ENCODE measurements at regions not wholly inside any gene's neighbourhood (a gene's known extent, or its start where the extent isn't known, plus 50 kb on each side); places are given as distances from the start of the nearest gene placed in this dataset.

DNA sequence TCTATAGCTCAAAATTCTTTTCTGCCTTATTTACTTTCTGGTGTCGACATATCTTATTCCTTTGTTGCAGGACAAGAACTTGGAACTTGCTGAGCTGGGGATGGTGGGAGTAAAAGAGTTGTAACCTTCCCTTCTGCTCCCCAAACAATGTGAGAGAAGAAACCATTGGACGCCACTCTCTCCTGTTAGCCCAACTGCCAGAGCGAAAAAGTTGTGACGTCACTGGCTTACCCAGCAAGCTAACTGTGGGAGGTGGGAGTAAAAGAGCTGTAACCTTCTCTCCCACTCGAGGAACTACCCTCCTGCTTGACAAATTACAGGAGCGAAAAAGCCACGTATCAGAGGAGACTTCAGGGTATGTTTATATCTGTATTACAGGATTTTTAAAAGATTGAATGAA lies 90.0 kb upstream of the PCDH10 start:
- H3K4me3 ChIP-seq (ENCODE audit: low read depth, low read length) = no peak overlapping the region
- no peak overlapping the region for H3K27ac ChIP-seq (ENCODE audit: low read depth, low read length)
- POLR2A ChIA-PET = no interaction called here
- CTCF ChIA-PET = no interaction called here
- DNase-seq (ENCODE audit: low read depth, low spot score) = no peak
- no peaks in the 10 kb centered on the region for H3K27me3 ChIP-seq (ENCODE audit: control insufficient read depth, insufficient read depth, low read length)
- TF ChIP-seq, protein P1, sequence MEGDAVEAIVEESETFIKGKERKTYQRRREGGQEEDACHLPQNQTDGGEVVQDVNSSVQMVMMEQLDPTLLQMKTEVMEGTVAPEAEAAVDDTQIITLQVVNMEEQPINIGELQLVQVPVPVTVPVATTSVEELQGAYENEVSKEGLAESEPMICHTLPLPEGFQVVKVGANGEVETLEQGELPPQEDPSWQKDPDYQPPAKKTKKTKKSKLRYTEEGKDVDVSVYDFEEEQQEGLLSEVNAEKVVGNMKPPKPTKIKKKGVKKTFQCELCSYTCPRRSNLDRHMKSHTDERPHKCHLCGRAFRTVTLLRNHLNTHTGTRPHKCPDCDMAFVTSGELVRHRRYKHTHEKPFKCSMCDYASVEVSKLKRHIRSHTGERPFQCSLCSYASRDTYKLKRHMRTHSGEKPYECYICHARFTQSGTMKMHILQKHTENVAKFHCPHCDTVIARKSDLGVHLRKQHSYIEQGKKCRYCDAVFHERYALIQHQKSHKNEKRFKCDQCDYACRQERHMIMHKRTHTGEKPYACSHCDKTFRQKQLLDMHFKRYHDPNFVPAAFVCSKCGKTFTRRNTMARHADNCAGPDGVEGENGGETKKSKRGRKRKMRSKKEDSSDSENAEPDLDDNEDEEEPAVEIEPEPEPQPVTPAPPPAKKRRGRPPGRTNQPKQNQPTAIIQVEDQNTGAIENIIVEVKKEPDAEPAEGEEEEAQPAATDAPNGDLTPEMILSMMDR (IDR thresholded peaks at IDR 0.05; ENCODE audit: low read depth, low read length) = no peak
- H3K9me3 ChIP-seq (ENCODE audit: control insufficient read depth, insufficient read depth, low read length) = no peaks in the 10 kb centered on the region

DNA sequence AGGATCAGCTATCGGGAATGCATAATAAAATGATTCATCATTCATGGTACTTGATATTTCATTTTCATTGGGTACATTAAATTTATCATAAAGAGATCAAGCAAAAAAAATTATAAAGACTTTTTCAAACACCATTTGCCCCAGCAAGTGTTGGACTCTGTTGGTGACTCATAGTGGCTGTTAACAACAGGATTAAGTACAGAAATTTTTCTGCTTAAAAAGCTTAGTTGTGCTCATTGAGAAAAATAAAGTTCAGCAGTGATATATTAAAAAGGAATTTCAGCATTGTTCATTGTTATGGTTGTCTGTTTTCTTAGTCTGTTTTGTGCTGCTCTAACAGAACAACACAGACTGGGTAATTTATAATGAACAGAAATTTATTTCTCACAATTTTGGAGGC lies 86.2 kb upstream of the PCDH10 start:
- TF ChIP-seq, protein P1 (IDR thresholded peaks at IDR 0.05; ENCODE audit: low read depth, low read length) = no peak
- CTCF ChIA-PET = no interaction called here

DNA sequence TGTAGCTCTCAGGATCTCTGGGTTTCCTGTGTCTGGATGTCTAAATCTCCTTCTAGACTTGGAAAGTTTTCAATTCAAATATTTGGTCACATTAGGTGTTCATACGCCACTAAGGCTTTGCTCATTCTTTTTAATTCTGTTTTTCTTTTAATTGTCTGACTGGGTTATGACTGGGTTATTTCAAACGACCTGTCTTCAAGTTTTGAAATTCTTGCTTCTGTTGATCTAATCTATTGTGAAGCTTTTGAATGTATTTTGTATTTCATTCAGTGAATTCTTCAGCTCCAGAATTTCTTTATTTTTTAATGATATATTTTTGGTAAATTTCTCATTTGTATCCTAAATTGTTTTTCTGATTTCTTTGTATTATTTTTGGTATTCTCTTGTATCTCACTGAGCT lies 81.0 kb upstream of the PCDH10 start:
- TF ChIP-seq, protein P1 (IDR thresholded peaks at IDR 0.05; ENCODE audit: low read depth, low read length) = no peak
- CTCF ChIA-PET = no interaction called here
- no peak for DNase-seq (ENCODE audit: low read depth, low spot score)
- no peak overlapping the region for H3K27ac ChIP-seq (ENCODE audit: low read depth, low read length)
- POLR2A ChIA-PET = no interaction called here
- H3K4me3 ChIP-seq (ENCODE audit: low read depth, low read length) = no peak overlapping the region
- no peaks in the 10 kb centered on the region for H3K27me3 ChIP-seq (ENCODE audit: control insufficient read depth, insufficient read depth, low read length)
- H3K9me3 ChIP-seq (ENCODE audit: control insufficient read depth, insufficient read depth, low read length) = peaks cover 13% of the 10 kb centered on the region

More for the DNA sequence above, 86.2 kb upstream of the PCDH10 start:
- DNase-seq (ENCODE audit: low read depth, low spot score) = no peak
- Histone ChIP-seq H3K9me3 (ENCODE audit: control insufficient read depth, insufficient read depth, low read length) (no peaks in the 10 kb centered on the region), H3K27ac (ENCODE audit: low read depth, low read length) (no peak overlapping the region), H3K4me3 (ENCODE audit: low read depth, low read length) (no peak overlapping the region), H3K27me3 (ENCODE audit: control insufficient read depth, insufficient read depth, low read length) (no peaks in the 10 kb centered on the region)
- POLR2A ChIA-PET = no interaction called here

DNA sequence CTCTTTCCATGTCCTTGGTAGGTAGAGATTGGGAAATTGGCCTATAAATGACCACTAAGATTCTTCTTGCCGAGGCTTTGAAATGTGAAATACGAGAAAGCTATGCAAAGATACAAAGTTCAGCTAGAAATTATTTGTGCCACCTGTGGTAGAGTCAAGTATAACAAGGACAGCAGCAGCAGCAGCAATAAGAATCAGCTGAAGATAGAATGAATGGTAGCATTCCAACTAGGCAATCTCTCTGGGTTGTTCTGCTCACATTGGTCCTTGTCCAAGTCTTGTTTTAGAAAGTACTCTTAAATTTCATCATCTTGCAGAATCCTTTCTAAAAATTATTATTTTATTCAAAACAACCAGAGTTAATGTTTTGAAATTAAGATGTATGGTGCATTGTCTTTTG lies 67.8 kb upstream of the PCDH10 start:
- no peak overlapping the region for H3K4me3 ChIP-seq (ENCODE audit: low read depth, low read length)
- TF ChIP-seq, protein P1 (IDR thresholded peaks at IDR 0.05; ENCODE audit: low read depth, low read length) = no peak
- no peak for DNase-seq (ENCODE audit: low read depth, low spot score)

DNA sequence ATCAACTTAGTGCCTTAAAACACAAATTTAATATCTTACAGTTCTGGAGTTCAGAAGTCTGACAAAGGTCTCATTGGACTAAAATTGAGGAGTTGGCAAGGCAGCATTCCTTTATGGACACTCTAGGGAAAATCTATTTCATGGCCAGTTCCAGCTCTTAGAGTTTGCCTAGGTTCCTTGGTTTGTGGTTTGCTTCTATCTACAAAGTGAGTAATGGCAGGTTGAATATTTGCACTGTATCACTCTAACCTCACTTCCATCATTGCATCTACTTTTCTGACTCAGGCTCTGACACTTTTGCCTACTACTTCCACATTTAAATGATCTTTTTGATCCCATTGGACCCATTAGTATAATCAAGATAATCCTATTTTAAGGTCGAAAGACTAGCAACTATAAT lies 64.7 kb upstream of the PCDH10 start:
- CTCF ChIA-PET = no interaction called here
- DNase-seq (ENCODE audit: low read depth, low spot score) = no peak
- TF ChIP-seq, protein P1 (IDR thresholded peaks at IDR 0.05; ENCODE audit: low read depth, low read length) = no peak
- POLR2A ChIA-PET = no interaction called here
- Histone ChIP-seq H3K27me3 (ENCODE audit: control insufficient read depth, insufficient read depth, low read length) (no peaks in the 10 kb centered on the region), H3K4me3 (ENCODE audit: low read depth, low read length) (no peak overlapping the region), H3K9me3 (ENCODE audit: control insufficient read depth, insufficient read depth, low read length) (no peaks in the 10 kb centered on the region), H3K27ac (ENCODE audit: low read depth, low read length) (no peak overlapping the region)

More for the DNA sequence above, 67.8 kb upstream of the PCDH10 start:
- Histone ChIP-seq H3K27ac (ENCODE audit: low read depth, low read length) (no peak overlapping the region), H3K27me3 (ENCODE audit: control insufficient read depth, insufficient read depth, low read length) (no peaks in the 10 kb centered on the region), H3K9me3 (ENCODE audit: control insufficient read depth, insufficient read depth, low read length) (no peaks in the 10 kb centered on the region; the same call in 1 of the 2 replicates)
- POLR2A ChIA-PET = no interaction called here
- CTCF ChIA-PET = no interaction called here

Data from AG04450 (cell line).